NCI-H146 treated with DMSO at 0.1 percent for 48 hours (cell line): ENCODE measurements at regions not wholly inside any gene's neighbourhood (a gene's known extent, or its start where the extent isn't known, plus 50 kb on each side); places are given as distances from the start of the nearest gene placed in this dataset.
"Not testable (repeated sequence)": the region's sequence is repeated elsewhere in the genome, so short reads cannot be mapped to it uniquely, and the experiment has no call there.

Source experiments
- DNase-seq: peaks from one replicate; lab custom pipeline; 2025; ENCODE audit not compliant: unreplicated experiment; lab: John Stamatoyannopoulos, UW

- DNase-seq, result no peak
Observed at GRCh38 chr13:61988810-61989209, 573.2 kb upstream of the PCDH20 start.

DNA sequence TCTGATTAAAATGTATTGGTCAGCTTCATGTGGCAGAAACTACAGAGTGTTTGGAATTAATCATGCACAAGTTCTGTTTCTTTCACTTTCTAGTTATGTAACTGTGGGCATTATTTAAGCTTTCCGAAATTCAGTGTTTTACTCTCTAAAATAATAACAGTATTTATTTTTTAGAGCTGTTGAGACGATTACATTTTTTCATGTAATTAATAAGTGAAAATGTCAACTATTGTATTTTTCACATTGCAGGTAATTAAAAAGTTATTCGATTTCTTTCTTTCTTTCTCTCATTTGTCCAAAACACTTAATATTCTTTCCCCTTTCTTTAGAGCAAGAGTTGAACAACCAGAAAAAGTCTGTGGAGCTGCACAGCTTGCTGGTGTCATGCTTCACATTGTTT, 559.4 kb upstream of the PCDH20 start:
- no peak for DNase-seq

DNA sequence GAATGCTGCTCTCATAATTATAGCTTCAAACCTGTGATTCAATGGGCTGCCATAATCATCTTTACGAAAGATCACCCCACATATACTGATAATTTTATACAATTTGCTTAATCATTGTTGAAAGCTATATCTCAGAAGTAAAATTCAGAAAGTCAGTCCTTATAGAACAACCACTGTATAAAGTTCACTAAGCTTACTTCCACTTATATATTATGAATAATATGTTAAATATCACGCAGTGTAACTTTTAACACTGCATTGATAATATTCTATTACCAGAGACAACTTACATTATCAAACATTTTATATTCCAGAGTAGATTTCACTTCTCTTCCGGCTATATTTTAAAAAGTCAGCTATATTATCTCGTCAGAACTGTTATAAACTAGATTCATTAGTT, 550.1 kb upstream of the PCDH20 start:
- no peak for DNase-seq

GRCh38 chr13:61960981-61961380, 545.3 kb upstream of the PCDH20 start:
- no peak for DNase-seq

GRCh38 chr13:61954092-61954491, 538.4 kb upstream of the PCDH20 start:
- peak; percentile 44 for DNase-seq

DNA sequence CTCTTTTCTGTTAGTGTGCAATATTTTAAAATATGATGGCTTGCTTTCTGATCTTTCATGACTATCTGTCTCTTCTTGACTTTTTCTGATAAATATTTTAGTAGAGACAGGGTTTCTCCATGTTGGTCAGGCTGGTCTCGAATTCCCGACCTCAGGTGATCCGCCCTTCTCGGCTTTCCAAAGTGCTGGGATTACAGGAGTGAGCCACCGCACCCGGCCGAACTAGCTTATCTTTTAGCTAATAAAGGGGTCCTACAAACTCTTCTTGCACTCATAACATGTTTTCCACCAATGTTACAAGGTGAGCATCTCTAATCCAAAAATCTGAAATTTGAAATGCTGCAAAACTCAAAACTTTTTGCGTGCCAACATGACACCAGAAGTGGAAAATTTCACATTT, 535.2 kb upstream of the PCDH20 start:
- DNase-seq, result no peak

GRCh38 chr13:61944329-61944929, 528.8 kb upstream of the PCDH20 start:
- DNase-seq, result no peak

GRCh38 chr13:61935710-61936109, 520.1 kb upstream of the PCDH20 start:
- no peak for DNase-seq

DNA sequence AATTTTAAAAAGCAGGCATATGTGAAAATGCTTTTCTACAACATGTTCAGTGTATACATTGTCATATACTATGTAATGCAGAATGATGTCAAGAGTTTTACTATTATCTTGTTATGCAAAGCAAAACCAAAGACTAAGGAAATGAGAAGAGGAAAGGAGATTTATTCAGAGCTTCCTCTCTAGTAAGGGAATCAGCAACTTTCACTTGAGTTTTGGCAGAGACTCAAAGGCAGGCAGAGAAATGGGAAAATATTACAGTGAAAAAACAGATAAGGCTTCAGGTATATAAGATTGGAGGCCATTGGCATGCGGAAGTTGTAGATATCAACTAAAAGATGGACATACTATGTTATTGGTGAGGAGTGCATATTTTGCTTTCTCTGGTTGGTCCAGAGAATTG, 512.0 kb upstream of the PCDH20 start:
- DNase-seq, result no peak

DNA sequence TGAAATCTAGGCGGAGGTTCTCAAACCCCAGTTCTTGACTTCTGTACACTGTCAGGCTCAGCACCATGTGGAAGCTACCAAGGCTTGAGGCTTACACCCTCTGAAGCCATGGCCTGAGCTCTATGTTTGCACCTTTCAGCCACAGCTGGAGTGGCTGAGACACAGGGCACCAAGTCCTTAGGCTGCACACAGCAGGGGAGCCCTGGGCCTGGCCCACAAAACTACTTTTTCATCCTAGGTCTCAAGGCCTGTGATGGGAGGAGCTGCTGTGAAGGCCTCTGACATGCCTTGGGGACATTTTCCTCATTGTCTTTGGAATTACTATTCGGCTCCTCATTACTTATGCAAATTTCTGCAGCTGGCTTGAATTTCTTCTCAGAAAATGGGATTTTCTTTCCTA, 503.2 kb upstream of the PCDH20 start:
- DNase-seq, result no peak

GRCh38 chr13:61916483-61916882, 500.8 kb upstream of the PCDH20 start:
- DNase-seq, result no peak

DNA sequence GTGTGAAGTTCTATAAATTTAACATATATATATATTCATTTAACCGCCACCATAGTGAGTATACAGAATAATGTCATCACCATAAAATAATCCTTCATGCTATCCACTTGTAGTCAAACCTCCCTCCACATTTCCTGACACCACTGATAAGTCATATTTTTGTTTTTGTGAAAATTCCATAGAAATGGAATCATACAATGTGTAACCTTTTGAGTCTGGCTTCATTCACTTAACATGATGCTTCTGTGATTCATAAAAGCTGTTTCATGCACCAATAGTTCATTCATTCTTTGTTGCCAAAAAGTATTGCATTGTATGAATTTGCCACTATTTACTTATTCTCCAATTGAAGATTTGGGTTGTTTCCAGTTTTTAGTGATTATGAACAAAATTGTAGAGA, 497.5 kb upstream of the PCDH20 start:
- DNase-seq, result no peak

DNA sequence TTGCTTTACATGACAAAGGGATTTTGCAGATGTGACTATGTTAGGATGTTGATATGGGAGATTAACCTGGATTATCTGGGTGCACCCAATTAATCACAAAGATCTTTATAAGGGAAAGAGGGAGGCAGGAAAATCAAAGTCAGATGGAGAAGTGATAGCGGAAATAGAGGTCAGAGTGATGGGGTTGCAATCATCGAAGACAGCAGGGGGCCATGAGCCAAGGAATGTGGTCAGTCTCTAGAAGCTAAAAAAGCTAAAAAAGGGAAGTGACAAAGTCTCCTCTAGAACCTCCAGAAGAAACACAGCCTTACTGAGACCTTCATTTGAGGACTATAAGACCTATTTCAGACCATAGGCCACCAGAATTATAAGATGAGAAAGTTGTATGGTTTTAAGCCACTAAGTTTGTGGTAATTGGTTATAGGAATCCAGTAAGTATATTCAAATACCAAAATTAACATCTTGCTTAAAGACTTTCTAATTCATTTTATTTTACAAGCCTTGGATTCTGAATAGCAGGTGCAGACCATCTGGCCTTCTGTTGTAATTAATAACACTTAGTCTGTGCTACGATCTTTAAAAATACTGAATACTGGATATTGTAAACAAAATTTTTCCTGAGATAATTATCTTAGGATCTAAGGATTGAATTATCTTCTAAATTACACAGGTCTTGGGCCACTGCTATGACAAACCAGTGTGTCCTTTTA, 493.4 kb upstream of the PCDH20 start:
- DNase-seq, result no peak

GRCh38 chr13:61905054-61905453, 489.4 kb upstream of the PCDH20 start:
- no peak for DNase-seq

DNA sequence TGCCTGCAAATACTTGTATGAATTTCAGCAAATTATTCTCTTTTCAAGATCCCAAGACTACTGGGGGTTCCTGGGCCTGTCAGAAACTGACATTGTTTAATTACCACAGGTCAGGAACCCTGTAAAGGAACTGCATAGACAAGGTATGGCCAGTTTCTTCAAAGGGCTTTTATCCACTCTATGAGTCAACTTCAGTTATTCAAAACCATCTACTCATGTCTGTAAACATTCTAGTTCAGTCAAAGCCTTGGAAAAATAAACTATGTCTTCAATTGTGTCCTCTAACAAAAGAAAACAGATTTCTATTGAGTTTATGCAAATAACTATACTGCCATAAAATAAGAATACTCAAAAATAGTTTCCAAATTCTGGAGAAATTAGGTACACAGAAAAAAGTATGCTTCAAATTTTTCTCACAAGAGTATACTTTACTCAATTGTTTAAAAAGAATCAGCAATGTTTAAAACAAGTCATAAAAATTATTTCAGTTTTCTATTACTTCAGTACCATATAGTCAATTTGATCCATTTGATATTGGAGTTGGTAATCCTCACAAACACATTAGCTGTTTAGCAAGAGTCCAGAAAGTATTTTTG, 486.4 kb upstream of the PCDH20 start:
- DNase-seq, result no peak

- no peak for DNase-seq
Observed at GRCh38 chr13:61900033-61900432, 484.4 kb upstream of the PCDH20 start.

GRCh38 chr13:61898207-61898606, 482.6 kb upstream of the PCDH20 start:
- DNase-seq, result no peak

GRCh38 chr13:61891401-61891800, 475.8 kb upstream of the PCDH20 start:
- DNase-seq, result no peak

- DNase-seq, result no peak
Observed at GRCh38 chr13:61884830-61885229, 469.2 kb upstream of the PCDH20 start.

DNA sequence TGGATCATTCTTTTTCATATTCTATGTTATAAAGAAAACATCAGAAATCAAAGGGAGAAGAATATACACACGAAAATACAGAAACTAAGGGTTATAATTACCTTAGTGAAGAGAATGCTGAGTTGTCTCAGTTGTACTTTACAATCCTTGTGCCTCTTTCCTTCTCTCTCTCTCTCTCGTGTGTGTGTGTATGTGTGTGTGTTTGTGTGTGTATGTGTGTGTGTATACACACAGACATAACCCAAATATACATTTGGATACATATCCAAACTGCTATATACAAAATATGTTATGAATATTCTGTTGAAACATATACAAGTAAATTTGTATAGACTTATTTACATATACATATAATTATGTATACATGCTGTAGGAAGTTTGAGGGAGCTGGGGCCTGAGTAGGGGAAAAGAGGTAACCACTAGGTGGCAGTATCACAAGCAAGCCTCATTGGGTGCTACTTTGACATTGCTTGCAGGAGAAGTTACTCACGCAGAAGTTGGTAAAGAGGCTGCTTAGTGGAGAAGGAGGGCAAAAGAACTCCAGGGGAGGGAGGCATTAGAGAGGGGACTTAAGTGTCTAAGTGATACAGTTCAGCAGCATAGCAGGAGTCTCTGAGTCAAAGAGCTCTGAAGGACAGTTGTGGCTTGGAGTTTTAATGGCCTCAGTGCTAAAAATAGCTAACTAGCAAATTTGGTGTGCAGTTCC, 465.1 kb upstream of the PCDH20 start:
- DNase-seq, result no peak

DNA sequence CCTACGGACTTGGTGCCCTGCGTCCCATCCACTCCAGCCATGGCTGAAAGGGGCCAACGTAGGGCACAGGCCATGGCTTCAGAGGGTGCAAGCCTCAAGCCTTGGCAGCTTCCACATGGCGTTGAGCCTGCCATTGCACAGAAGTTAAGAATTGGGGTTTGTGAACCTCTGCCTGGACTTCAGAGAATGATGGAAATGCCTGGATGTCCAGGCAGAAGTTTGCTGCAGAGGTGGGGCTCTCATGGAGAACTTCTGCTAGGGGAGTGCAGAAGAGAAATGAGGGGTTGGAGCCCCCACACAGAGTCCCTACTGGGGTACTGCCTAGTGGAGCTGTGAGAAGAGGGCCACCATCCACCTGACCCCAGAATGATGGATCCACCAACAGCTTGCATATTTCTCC, 462.9 kb upstream of the PCDH20 start:
- not testable (repeated sequence) for DNase-seq

DNA sequence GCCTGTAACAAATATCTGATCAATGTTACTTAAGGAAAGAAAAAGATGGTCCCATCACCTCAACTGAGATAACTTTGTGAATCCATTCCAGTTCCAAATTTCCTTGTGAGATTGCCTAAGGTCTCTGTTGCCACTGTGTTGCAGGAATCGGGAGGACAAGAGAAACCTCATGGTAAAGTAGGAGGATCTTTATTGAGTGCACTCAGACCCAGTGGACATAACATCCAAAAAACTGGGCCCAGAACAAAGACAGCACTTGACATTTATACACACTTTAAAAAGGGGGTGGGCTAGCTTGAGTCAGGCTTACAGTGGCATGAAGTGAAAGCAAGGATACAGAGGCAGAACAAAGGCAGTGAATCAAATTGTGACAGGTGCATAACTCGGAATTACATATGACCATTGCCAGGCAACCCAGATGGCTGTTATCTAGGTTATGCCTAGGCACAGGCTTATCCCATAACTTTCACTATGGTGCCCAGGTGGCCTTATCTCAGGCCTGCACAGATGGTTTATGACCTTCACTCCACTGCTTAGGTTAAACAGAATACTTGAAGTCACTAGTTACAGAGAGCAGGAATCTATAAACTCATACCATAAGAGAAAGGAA, 459.4 kb upstream of the PCDH20 start:
- DNase-seq, result no peak
